Mesenchymal stem cell (in vitro differentiated cells and primary cell): ENCODE measurements at regions not wholly inside any gene's neighbourhood (a gene's known extent, or its start where the extent isn't known, plus 50 kb on each side); places are given as distances from the start of the nearest gene placed in this dataset.

Source experiments
- DNase-seq: peaks from one replicate; pipeline ENCODE4 v3.0.0-alpha.2; 2013
- H2AFZ ChIP-seq: one replicate; pipeline ENCODE4 v1.6.1; 2013; ENCODE audit warnings: low read depth, mild to moderate bottlenecking, control low read depth, inconsistent platforms, low read length, moderate library complexity
- H2AK5ac ChIP-seq: 2 replicates; pipeline ENCODE4 v1.6.1; 2013; ENCODE audit warnings: low read length, moderate library complexity, mild to moderate bottlenecking, inconsistent platforms; ENCODE audit not compliant: severe bottlenecking
- H2BK120ac ChIP-seq: one replicate; pipeline ENCODE4 v1.6.1; 2013; ENCODE audit warnings: low read depth, mild to moderate bottlenecking, inconsistent platforms, low read length, moderate library complexity
- H2BK12ac ChIP-seq, 2 experiments: one replicate each; pipeline ENCODE4 v1.6.1; 2013; ENCODE audit warnings: inconsistent platforms in 2 of 2, low read length in 2 of 2, mild to moderate bottlenecking in 2 of 2, moderate library complexity in 2 of 2, control low read depth in 1 of 2
- H2BK15ac ChIP-seq: one replicate; pipeline ENCODE4 v1.6.1; 2013; ENCODE audit warnings: mild to moderate bottlenecking, low read depth, inconsistent platforms; ENCODE audit not compliant: poor library complexity, severe bottlenecking
- H2BK5ac ChIP-seq: 2 replicates; pipeline ENCODE4 v1.6.1; 2013; ENCODE audit warnings: low read depth, mild to moderate bottlenecking, low read length, control low read depth, inconsistent platforms; ENCODE audit not compliant: poor library complexity, severe bottlenecking
- H3K14ac ChIP-seq, 2 experiments: one replicate each; pipeline ENCODE4 v1.6.1; 2013; ENCODE audit warnings: inconsistent platforms in 2 of 2, low read length in 2 of 2, control low read depth in 1 of 2, mild to moderate bottlenecking in 1 of 2, moderate library complexity in 1 of 2
- H3K18ac ChIP-seq, 2 experiments: one replicate each; pipeline ENCODE4 v1.6.1; 2013; ENCODE audit warnings: inconsistent platforms in 2 of 2, low read length in 2 of 2, control low read depth in 1 of 2, low read depth in 1 of 2, mild to moderate bottlenecking in 1 of 2
- H3K23ac ChIP-seq, 2 experiments: one replicate each; pipeline ENCODE4 v1.6.1; 2013; ENCODE audit warnings: inconsistent platforms in 2 of 2, low read length in 2 of 2, mild to moderate bottlenecking in 2 of 2, moderate library complexity in 2 of 2, control low read depth in 1 of 2
- H3K27ac ChIP-seq: 2 replicates; pipeline ENCODE4 v1.5.1; 2013; ENCODE audit warnings: mild to moderate bottlenecking, moderate library complexity, low read length, control low read depth, inconsistent platforms; ENCODE audit not compliant: poor library complexity, severe bottlenecking
- H3K27me3 ChIP-seq, 2 experiments: 2 replicates each; pipeline versions ENCODE4 v1.6.1 to v1.7.0; 2013; ENCODE audit warnings: low read length in 2 of 2, mild to moderate bottlenecking in 2 of 2, moderate library complexity in 2 of 2, control low read depth in 1 of 2, inconsistent platforms in 1 of 2; ENCODE audit not compliant: control insufficient read depth in 1 of 2, insufficient read depth in 1 of 2
- H3K36me3 ChIP-seq, 2 experiments: 2 replicates each; pipeline versions ENCODE4 v1.6.1 to v1.7.0; 2013; ENCODE audit warnings: low read length in 2 of 2, control low read depth in 1 of 2, inconsistent platforms in 1 of 2, low read depth in 1 of 2, mild to moderate bottlenecking in 1 of 2; ENCODE audit not compliant: insufficient read depth in 2 of 2, control insufficient read depth in 1 of 2
- H3K4ac ChIP-seq, 2 experiments: one replicate each; pipeline ENCODE4 v1.6.1; 2013; ENCODE audit warnings: inconsistent platforms in 2 of 2, low read length in 2 of 2, mild to moderate bottlenecking in 2 of 2, moderate library complexity in 2 of 2, control low read depth in 1 of 2, low read depth in 1 of 2
- H3K4me1 ChIP-seq: 2 replicates; pipeline ENCODE4 v1.6.1; 2013; ENCODE audit warnings: low read depth, low read length, control low read depth; ENCODE audit not compliant: control insufficient read depth, insufficient read depth
- H3K4me2 ChIP-seq: 2 replicates; pipeline ENCODE4 v1.6.1; 2013; ENCODE audit warnings: low read length, mild to moderate bottlenecking, inconsistent platforms; ENCODE audit not compliant: poor library complexity, severe bottlenecking
- H3K4me3 ChIP-seq, 2 experiments: 2 replicates each; pipeline versions ENCODE4 v1.5.1 to v1.7.0; 2013; ENCODE audit warnings: low read length in 2 of 2, mild to moderate bottlenecking in 2 of 2, control low read depth in 1 of 2, low read depth in 1 of 2; ENCODE audit not compliant: insufficient read depth in 1 of 2
- H3K79me1 ChIP-seq: replicated peaks from 2 replicates; pipeline ENCODE4 v1.6.1; 2013; ENCODE audit warnings: mild to moderate bottlenecking, control low read depth, low read length, inconsistent platforms; ENCODE audit not compliant: poor library complexity, severe bottlenecking
- H3K9ac ChIP-seq: 2 replicates; pipeline ENCODE4 v1.7.0; 2013; ENCODE audit warnings: mild to moderate bottlenecking, low read length, moderate library complexity
- H3K9me3 ChIP-seq: 2 replicates; pipeline ENCODE4 v1.7.0; 2013; ENCODE audit warnings: mild to moderate bottlenecking, low read length; ENCODE audit not compliant: control insufficient read depth
- H4K8ac ChIP-seq: one replicate; pipeline ENCODE4 v1.6.1; 2013; ENCODE audit warnings: inconsistent platforms, mild to moderate bottlenecking, low read length, moderate library complexity
- H4K91ac ChIP-seq: one replicate; pipeline ENCODE4 v1.6.1; 2013; ENCODE audit warnings: mild to moderate bottlenecking, low read length, inconsistent platforms
- WGBS: methylation state at CpG from one replicate; pipeline ENCODE4 v1.1.7; 2013; ENCODE audit warnings: mixed read lengths; 5-methylcytosine and 5-hydroxymethylcytosine counted together

- H3K27ac ChIP-seq, result no peak overlapping the region
- H3K27me3 ChIP-seq, result no peaks in the 10 kb centered on the region
- H3K18ac ChIP-seq, result no peak overlapping the region
- no peak overlapping the region for H3K23ac ChIP-seq
- H3K14ac ChIP-seq, result no peak overlapping the region
- no peak for DNase-seq
- H4K91ac ChIP-seq, result no peak overlapping the region
- H3K4me3 ChIP-seq, result no peak overlapping the region
- H2BK120ac ChIP-seq, result no peak overlapping the region
- no peaks in the 10 kb centered on the region for H3K79me1 ChIP-seq
- WGBS, result 52% methylated on average over 4 of the region's 5 CpGs
- no peak overlapping the region for H4K8ac ChIP-seq
- no peaks in the 10 kb centered on the region for H3K4me1 ChIP-seq
- no peak overlapping the region for H3K4ac ChIP-seq
- H3K4me2 ChIP-seq, result no peak overlapping the region
- no peak overlapping the region for H2BK15ac ChIP-seq
- H2BK5ac ChIP-seq, result no peak overlapping the region
- H3K9me3 ChIP-seq, result no peaks in the 10 kb centered on the region
- H2AK5ac ChIP-seq, result no peak overlapping the region
- no peak overlapping the region for H2BK12ac ChIP-seq
- no peak overlapping the region for H3K9ac ChIP-seq
- H2AFZ ChIP-seq, result no peak overlapping the region
- no peaks in the 10 kb centered on the region for H3K36me3 ChIP-seq
Measured at GRCh38 chr5:156259618-156260017, 67.3 kb upstream of the SGCD start.

GRCh38 chr5:156261275-156261939, 65.6 kb upstream of the SGCD start:
- H2BK120ac ChIP-seq, result no peak overlapping the region
- no peak overlapping the region for H2BK15ac ChIP-seq
- H3K23ac ChIP-seq, result no peak overlapping the region
- H2BK5ac ChIP-seq, result no peak overlapping the region
- no peak for DNase-seq
- no peak overlapping the region for H4K8ac ChIP-seq
- no peaks in the 10 kb centered on the region for H3K27me3 ChIP-seq
- H4K91ac ChIP-seq, result no peak overlapping the region
- 90% methylated on average over 4 of the region's 5 CpGs for WGBS
- no peaks in the 10 kb centered on the region for H3K79me1 ChIP-seq
- H3K18ac ChIP-seq, result no peak overlapping the region
- no peaks in the 10 kb centered on the region for H3K9me3 ChIP-seq
- H2AK5ac ChIP-seq, result no peak overlapping the region
- no peak overlapping the region for H3K4ac ChIP-seq
- H3K9ac ChIP-seq, result no peak overlapping the region
- no peaks in the 10 kb centered on the region for H3K36me3 ChIP-seq
- H2AFZ ChIP-seq, result no peak overlapping the region
- H3K14ac ChIP-seq, result no peak overlapping the region
- H3K4me3 ChIP-seq, result no peak overlapping the region
- H3K27ac ChIP-seq, result no peak overlapping the region
- no peak overlapping the region for H2BK12ac ChIP-seq
- H3K4me1 ChIP-seq, result no peaks in the 10 kb centered on the region
- no peak overlapping the region for H3K4me2 ChIP-seq

- Histone ChIP-seq H2AK5ac (no peak overlapping the region), H3K4ac (no peak overlapping the region), H3K27ac (no peak overlapping the region), H3K4me2 (no peak overlapping the region), H3K27me3 (no peaks in the 10 kb centered on the region), H2BK15ac (no peak overlapping the region), H3K14ac (no peak overlapping the region), H3K9ac (no peak overlapping the region), H3K79me1 (no peaks in the 10 kb centered on the region), H4K8ac (no peak overlapping the region), H3K23ac (no peak overlapping the region), H2BK12ac (no peak overlapping the region), H2BK5ac (no peak overlapping the region), H3K4me3 (no peak overlapping the region), H3K4me1 (no peaks in the 10 kb centered on the region), H3K9me3 (peaks cover 5% of the 10 kb centered on the region), H2AFZ (no peak overlapping the region), H4K91ac (no peak overlapping the region), H3K36me3 (no peaks in the 10 kb centered on the region), H3K18ac (no peak overlapping the region), H2BK120ac (no peak overlapping the region)
- no peak for DNase-seq
Measured at GRCh38 chr5:156271569-156271968, 55.4 kb upstream of the SGCD start.

- no peak overlapping the region for H2BK12ac ChIP-seq
- no peak overlapping the region for H3K4me3 ChIP-seq
- H3K4me2 ChIP-seq, result no peak overlapping the region
- H3K27me3 ChIP-seq, result no peaks in the 10 kb centered on the region
- H2AK5ac ChIP-seq, result no peak overlapping the region
- no peak overlapping the region for H4K8ac ChIP-seq
- H4K91ac ChIP-seq, result no peak overlapping the region
- H3K14ac ChIP-seq, result no peak overlapping the region
- H3K9ac ChIP-seq, result no peak overlapping the region
- no peak overlapping the region for H3K23ac ChIP-seq
- no peak overlapping the region for H2AFZ ChIP-seq
- no peak overlapping the region for H3K27ac ChIP-seq
- WGBS, result 100% methylated on average over 2 of the region's 3 CpGs
- H3K4ac ChIP-seq, result no peak overlapping the region
- no peaks in the 10 kb centered on the region for H3K4me1 ChIP-seq
- no peak overlapping the region for H2BK15ac ChIP-seq
- H3K36me3 ChIP-seq, result no peaks in the 10 kb centered on the region
- no peaks in the 10 kb centered on the region for H3K79me1 ChIP-seq
- no peak overlapping the region for H3K18ac ChIP-seq
- DNase-seq, result no peak
- no peak overlapping the region for H2BK5ac ChIP-seq
- H3K9me3 ChIP-seq, result peaks cover 5% of the 10 kb centered on the region
- no peak overlapping the region for H2BK120ac ChIP-seq
Measured at GRCh38 chr5:156272139-156272538, 54.8 kb upstream of the SGCD start.
